Prostate gland (tissue), 2 donors: ENCODE measurements at regions not wholly inside any gene's neighbourhood (a gene's known extent, or its start where the extent isn't known, plus 50 kb on each side); places are given as distances from the start of the nearest gene placed in this dataset.
"Not testable (repeated sequence)": the region's sequence is repeated elsewhere in the genome, so short reads cannot be mapped to it uniquely, and the experiment has no call there.

Experiments
- POLR2A ChIP-seq: fragments of 450-650 bp; IDR thresholded peaks from one replicate; pipeline ENCODE4 v1.6.1; 2016; ENCODE audit warnings: antibody characterized with exemption, mild to moderate bottlenecking
- POLR2AphosphoS5 ChIP-seq: sonication (generic); formaldehyde crosslinking; IDR thresholded peaks from one replicate; pipeline ENCODE4 v1.6.1; 2017; ENCODE audit warnings: antibody characterized with exemption
- TF ChIP-seq, protein P1 (sequence below), 4 experiments: fragments of 200-600 bp in 2 of 4; fragments of 450-650 bp in 2 of 4; sonication (generic) in 2 of 4; IDR thresholded peaks; 1 replicate in 3 of 4; 2 replicates in 1 of 4; pipeline ENCODE4 v1.5.1; 2016 to 2019; ENCODE audit warnings: antibody characterized with exemption in 4 of 4, mild to moderate bottlenecking in 2 of 4, moderate library complexity in 2 of 4

- TF ChIP-seq, protein P1, sequence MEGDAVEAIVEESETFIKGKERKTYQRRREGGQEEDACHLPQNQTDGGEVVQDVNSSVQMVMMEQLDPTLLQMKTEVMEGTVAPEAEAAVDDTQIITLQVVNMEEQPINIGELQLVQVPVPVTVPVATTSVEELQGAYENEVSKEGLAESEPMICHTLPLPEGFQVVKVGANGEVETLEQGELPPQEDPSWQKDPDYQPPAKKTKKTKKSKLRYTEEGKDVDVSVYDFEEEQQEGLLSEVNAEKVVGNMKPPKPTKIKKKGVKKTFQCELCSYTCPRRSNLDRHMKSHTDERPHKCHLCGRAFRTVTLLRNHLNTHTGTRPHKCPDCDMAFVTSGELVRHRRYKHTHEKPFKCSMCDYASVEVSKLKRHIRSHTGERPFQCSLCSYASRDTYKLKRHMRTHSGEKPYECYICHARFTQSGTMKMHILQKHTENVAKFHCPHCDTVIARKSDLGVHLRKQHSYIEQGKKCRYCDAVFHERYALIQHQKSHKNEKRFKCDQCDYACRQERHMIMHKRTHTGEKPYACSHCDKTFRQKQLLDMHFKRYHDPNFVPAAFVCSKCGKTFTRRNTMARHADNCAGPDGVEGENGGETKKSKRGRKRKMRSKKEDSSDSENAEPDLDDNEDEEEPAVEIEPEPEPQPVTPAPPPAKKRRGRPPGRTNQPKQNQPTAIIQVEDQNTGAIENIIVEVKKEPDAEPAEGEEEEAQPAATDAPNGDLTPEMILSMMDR (IDR thresholded peaks at IDR 0.05), result not testable (repeated sequence)
- TF ChIP-seq POLR2A, POLR2AphosphoS5: not testable (repeated sequence)
Observed at GRCh38 chr5:92691955-92692354, 889.1 kb downstream of the NR2F1-AS1 start.
